Peyer's patch (tissue), 4 donors: ENCODE measurements at regions not wholly inside any gene's neighbourhood (a gene's known extent, or its start where the extent isn't known, plus 50 kb on each side); places are given as distances from the start of the nearest gene placed in this dataset.

ENCODE experiments used
- DNase-seq, 3 donors: peaks; one replicate each; pipeline ENCODE4 v3.0.0-alpha.2; 2017 to 2019
- H3K27ac ChIP-seq, 4 donors: fragments of 200-600 bp; sonication (generic); one replicate each; pipeline ENCODE4 v1.5.1; 2016 to 2019
- H3K27me3 ChIP-seq, 2 donors: fragments of 200-600 bp; sonication (generic); one replicate each; pipeline ENCODE4 v1.5.1; 2019
- H3K36me3 ChIP-seq, 3 donors: fragments of 200-600 bp; sonication (generic); one replicate each; pipeline ENCODE4 v1.5.1; 2016 to 2019
- H3K4me1 ChIP-seq, 4 donors: fragments of 200-600 bp; sonication (generic); one replicate each; pipeline ENCODE4 v1.5.1; 2016 to 2019
- H3K4me3 ChIP-seq, 4 donors: fragments of 200-600 bp; sonication (generic); 1 replicate in 3 of 4; 2 replicates in 1 of 4; pipeline ENCODE4 v1.5.1; 2016 to 2019; ENCODE audit warnings: mild to moderate bottlenecking in 1 of 4
- H3K9me3 ChIP-seq, 4 donors: fragments of 200-600 bp; sonication (generic); one replicate each; pipeline ENCODE4 v1.5.1; 2016 to 2019; ENCODE audit warnings: mild to moderate bottlenecking in 1 of 4
- POLR2A ChIP-seq, 2 donors: fragments of 450-650 bp; IDR thresholded peaks; one replicate each; pipeline ENCODE4 v1.5.1; 2017; ENCODE audit warnings: antibody characterized with exemption in 2 of 2, mild to moderate bottlenecking in 2 of 2, moderate library complexity in 2 of 2
- TF ChIP-seq, protein P1 (sequence below), 6 experiments: fragments of 450-650 bp in 4 of 6; fragments of 200-600 bp in 2 of 6; sonication (generic) in 1 of 6; IDR thresholded peaks; one replicate each; pipeline ENCODE4 v1.5.1; 2017 to 2019; ENCODE audit warnings: antibody characterized with exemption in 6 of 6, mild to moderate bottlenecking in 3 of 6, moderate library complexity in 1 of 6

DNA sequence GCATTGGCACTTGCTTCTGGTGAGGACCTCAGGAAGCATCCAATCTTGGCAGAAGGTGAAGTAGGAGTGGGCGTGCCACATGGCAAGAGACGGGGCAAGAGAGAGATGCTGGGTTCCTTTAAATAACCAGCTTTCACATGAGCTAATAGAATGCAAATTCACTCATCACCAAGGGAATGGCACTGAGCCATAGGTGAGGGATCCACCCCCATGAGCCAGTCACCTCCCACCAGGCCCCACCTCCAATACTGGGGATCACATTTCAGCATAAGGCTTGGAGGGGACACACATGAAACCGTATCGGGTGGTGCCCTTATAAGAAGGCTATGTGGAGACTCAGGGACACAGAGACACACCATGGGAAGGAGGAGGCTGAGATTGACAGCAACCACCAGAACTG is 140.0 kb upstream of the MSX1 start:
- H3K4me1 ChIP-seq: no peaks in the 10 kb centered on the region
- no peak overlapping the region for H3K27ac ChIP-seq
- no peak overlapping the region for H3K4me3 ChIP-seq
- H3K9me3 ChIP-seq: no peaks in the 10 kb centered on the region
- no peaks in the 10 kb centered on the region for H3K36me3 ChIP-seq
- no peak for DNase-seq
- TF ChIP-seq, protein P1, sequence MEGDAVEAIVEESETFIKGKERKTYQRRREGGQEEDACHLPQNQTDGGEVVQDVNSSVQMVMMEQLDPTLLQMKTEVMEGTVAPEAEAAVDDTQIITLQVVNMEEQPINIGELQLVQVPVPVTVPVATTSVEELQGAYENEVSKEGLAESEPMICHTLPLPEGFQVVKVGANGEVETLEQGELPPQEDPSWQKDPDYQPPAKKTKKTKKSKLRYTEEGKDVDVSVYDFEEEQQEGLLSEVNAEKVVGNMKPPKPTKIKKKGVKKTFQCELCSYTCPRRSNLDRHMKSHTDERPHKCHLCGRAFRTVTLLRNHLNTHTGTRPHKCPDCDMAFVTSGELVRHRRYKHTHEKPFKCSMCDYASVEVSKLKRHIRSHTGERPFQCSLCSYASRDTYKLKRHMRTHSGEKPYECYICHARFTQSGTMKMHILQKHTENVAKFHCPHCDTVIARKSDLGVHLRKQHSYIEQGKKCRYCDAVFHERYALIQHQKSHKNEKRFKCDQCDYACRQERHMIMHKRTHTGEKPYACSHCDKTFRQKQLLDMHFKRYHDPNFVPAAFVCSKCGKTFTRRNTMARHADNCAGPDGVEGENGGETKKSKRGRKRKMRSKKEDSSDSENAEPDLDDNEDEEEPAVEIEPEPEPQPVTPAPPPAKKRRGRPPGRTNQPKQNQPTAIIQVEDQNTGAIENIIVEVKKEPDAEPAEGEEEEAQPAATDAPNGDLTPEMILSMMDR (IDR thresholded peaks at IDR 0.05): no peak
- TF ChIP-seq POLR2A (IDR thresholded peaks at IDR 0.05): no peak
- H3K27me3 ChIP-seq: no peaks in the 10 kb centered on the region

DNA sequence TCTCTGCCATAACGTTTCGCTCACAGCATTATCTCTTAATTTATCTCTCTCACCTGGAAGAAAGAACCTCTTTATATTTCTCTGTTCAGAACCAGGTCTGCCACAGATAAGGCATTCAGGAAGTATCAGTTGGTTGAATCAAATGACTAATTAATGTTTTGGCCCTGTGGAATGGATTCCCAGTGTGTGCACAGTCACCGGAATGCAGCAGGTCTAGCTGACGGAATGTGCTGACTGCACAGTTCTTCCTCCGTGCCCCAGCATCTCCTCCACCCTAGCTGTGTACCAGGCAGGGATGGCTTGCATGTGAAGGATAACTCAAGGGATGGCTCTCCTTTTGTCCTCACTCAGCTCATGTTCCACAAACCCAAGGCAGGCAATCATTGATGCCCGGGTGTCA is 141.8 kb upstream of the MSX1 start:
- Histone ChIP-seq H3K27me3 (no peaks in the 10 kb centered on the region), H3K27ac (no peak overlapping the region), H3K36me3 (no peaks in the 10 kb centered on the region), H3K9me3 (no peaks in the 10 kb centered on the region), H3K4me3 (no peak overlapping the region), H3K4me1 (no peaks in the 10 kb centered on the region)
- no peak for DNase-seq
- TF ChIP-seq, protein P1 (IDR thresholded peaks at IDR 0.05): no peak
- TF ChIP-seq POLR2A (IDR thresholded peaks at IDR 0.05): no peak

- H3K36me3 ChIP-seq: no peaks in the 10 kb centered on the region
- H3K27ac ChIP-seq: no peak overlapping the region
- H3K4me3 ChIP-seq: no peak overlapping the region
- H3K9me3 ChIP-seq: no peaks in the 10 kb centered on the region
- DNase-seq: no peak
- no peaks in the 10 kb centered on the region for H3K27me3 ChIP-seq
- no peaks in the 10 kb centered on the region for H3K4me1 ChIP-seq
- TF ChIP-seq, protein P1 (IDR thresholded peaks at IDR 0.05): no peak
- TF ChIP-seq POLR2A (IDR thresholded peaks at IDR 0.05): no peak
Measured at GRCh38 chr4:4714331-4714730, 145.1 kb upstream of the MSX1 start.

- DNase-seq: no peak
- Histone ChIP-seq H3K36me3 (no peaks in the 10 kb centered on the region), H3K27me3 (no peaks in the 10 kb centered on the region), H3K4me3 (no peak overlapping the region), H3K4me1 (no peaks in the 10 kb centered on the region), H3K9me3 (no peaks in the 10 kb centered on the region), H3K27ac (no peak overlapping the region)
- TF ChIP-seq, protein P1 (IDR thresholded peaks at IDR 0.05): no peak
- no peak for TF ChIP-seq POLR2A (IDR thresholded peaks at IDR 0.05)
Measured at GRCh38 chr4:4712800-4713528, 146.5 kb upstream of the MSX1 start.

- H3K36me3 ChIP-seq: no peaks in the 10 kb centered on the region
- no peak for DNase-seq
- no peaks in the 10 kb centered on the region for H3K9me3 ChIP-seq
- H3K27me3 ChIP-seq: no peaks in the 10 kb centered on the region
- no peak overlapping the region for H3K4me3 ChIP-seq
- no peak overlapping the region for H3K27ac ChIP-seq
- TF ChIP-seq, protein P1 (IDR thresholded peaks at IDR 0.05): no peak
- no peak for TF ChIP-seq POLR2A (IDR thresholded peaks at IDR 0.05)
- H3K4me1 ChIP-seq: no peaks in the 10 kb centered on the region
Measured at GRCh38 chr4:4711902-4712301, 147.6 kb upstream of the MSX1 start.

GRCh38 chr4:4709736-4710135 is 149.7 kb upstream of the MSX1 start:
- Histone ChIP-seq H3K27me3 (no peaks in the 10 kb centered on the region), H3K4me3 (no peak overlapping the region), H3K9me3 (no peaks in the 10 kb centered on the region), H3K27ac (no peak overlapping the region), H3K36me3 (no peaks in the 10 kb centered on the region), H3K4me1 (no peaks in the 10 kb centered on the region)
- TF ChIP-seq, protein P1 (IDR thresholded peaks at IDR 0.05): no peak
- no peak for TF ChIP-seq POLR2A (IDR thresholded peaks at IDR 0.05)
- no peak for DNase-seq
